Head of caudate nucleus (tissue), 42 donors: ENCODE measurements at regions not wholly inside any gene's neighbourhood (a gene's known extent, or its start where the extent isn't known, plus 50 kb on each side); places are given as distances from the start of the nearest gene placed in this dataset.
"Not testable (repeated sequence)": the region's sequence is repeated elsewhere in the genome, so short reads cannot be mapped to it uniquely, and the experiment has no call there.

Source experiments
- DNase-seq, 42 donors: peaks; one replicate each; pipeline versions ENCODE4 v3.0.0 to v3.0.0-alpha.2; 2020 to 2021; ENCODE audit warnings: mixed read lengths in 7 of 42
- intact Hi-C: fragments of 100-400 bp; cut with DNase I; formaldehyde crosslinking; loops from one replicate; pipeline ENCODE4 v1.15.0; 2022

DNA sequence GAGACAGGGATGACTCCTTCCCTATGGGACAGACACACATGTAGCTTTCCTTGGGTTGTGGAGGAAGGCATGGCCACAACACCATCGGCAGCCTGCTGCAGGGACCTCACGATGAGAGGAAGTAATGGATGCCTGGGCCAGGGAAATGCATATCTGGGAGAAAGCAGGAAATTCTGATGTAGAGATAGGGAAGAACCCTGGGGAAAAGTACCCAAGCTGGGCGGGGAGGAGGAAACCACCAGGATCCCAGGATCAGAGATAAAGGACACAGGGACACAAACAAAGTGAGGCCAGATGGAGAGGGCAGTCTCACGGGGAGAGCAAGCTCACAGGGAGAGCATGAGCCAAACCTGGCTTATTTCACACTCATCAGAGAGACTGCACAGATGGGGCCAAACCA, 294.7 kb upstream of the TEKT4 start:
- DNase-seq, intact Hi-C loops: not testable (repeated sequence)

DNA sequence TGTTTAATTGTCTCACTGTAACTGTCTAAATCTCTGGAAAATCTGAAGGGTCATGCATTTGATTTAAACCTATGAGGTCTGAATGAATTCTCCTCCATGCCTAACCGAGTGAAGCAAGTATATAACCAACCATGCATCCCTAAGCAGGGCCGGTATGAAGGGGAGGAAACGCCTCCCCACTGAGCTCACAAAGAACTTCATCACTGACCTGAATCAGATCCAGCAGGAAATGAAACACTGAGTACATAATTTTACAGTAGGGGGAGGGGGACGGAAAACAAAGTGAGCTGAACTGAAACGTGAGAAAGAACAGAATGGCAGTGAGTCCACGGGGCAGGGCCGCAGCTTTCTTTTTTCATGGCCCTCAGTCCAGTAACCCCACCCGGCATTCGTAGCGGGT, 294.1 kb upstream of the TEKT4 start:
- intact Hi-C loops, DNase-seq: not testable (repeated sequence)

DNA sequence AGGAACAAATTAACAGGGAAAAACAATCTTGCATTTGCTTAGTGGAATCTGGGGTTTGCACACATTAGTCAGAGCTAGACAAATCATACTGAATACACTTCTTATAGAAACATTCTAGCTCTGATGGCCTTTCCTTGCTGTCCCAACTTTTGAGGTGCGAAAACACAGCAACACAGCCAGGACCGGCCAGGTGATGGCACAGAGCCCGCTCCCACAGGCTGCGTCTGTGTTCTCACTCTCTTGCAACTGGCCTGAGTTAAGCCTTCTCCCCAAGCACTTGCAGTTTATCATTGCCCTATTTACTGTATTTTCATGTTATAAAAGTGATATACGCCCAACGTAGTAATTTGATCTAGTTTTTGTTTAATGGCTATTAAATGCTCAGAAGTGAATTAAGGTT, 292.0 kb upstream of the TEKT4 start:
- intact Hi-C loops = not testable (repeated sequence)

DNA sequence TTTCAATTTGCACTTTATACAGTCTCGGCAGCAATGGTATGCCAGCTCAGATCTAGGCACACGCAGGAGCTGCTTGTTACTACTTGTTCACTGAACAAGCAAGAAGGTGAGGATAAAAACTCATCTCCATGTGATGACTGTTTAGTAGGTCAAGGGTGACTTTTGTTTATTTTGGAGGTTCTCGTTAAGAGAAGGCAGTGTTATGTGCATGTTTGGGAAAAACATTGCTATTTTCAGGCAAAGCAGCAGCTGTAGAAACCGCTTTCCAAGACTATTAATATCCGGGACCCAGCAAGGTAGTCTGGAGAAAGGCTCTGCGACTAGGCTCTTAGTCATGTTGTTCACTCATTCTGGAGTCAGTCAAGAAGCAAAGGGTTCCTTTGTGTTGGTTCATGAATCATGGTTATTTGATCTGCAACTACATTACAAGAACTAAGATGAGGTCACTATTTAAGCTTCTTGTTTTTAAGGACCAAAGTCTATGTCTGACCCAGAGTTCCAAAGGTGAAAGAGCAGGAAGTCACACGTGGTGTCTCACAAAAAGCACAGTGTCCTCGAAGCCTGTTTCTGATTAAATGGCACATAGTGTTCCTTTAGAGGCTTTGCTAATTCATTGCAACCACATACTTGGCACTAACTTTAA, 288.0 kb upstream of the TEKT4 start:
- DNase-seq, intact Hi-C loops: not testable (repeated sequence)

More for the DNA sequence above, 292.0 kb upstream of the TEKT4 start:
- DNase-seq = not testable (repeated sequence)

DNA sequence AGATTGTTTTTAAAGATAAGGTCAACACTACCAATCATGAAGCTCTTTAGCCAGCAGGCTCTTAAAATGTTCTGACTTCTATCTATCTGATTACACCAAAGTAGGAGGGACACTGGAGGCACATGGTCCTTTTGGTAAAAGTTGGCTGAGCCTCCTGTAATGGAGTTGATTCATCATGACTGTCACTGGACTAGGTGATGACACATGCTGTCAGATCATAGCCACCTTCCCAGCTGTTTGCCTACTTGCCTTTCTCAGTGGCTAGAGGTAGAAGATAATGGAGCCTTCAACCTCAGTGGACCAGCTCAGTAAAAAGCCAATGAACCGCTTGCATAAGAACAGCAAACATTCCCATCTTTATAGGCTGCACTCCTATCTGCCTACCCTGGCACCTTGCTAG, 286.7 kb upstream of the TEKT4 start:
- DNase-seq, intact Hi-C loops: not testable (repeated sequence)

DNA sequence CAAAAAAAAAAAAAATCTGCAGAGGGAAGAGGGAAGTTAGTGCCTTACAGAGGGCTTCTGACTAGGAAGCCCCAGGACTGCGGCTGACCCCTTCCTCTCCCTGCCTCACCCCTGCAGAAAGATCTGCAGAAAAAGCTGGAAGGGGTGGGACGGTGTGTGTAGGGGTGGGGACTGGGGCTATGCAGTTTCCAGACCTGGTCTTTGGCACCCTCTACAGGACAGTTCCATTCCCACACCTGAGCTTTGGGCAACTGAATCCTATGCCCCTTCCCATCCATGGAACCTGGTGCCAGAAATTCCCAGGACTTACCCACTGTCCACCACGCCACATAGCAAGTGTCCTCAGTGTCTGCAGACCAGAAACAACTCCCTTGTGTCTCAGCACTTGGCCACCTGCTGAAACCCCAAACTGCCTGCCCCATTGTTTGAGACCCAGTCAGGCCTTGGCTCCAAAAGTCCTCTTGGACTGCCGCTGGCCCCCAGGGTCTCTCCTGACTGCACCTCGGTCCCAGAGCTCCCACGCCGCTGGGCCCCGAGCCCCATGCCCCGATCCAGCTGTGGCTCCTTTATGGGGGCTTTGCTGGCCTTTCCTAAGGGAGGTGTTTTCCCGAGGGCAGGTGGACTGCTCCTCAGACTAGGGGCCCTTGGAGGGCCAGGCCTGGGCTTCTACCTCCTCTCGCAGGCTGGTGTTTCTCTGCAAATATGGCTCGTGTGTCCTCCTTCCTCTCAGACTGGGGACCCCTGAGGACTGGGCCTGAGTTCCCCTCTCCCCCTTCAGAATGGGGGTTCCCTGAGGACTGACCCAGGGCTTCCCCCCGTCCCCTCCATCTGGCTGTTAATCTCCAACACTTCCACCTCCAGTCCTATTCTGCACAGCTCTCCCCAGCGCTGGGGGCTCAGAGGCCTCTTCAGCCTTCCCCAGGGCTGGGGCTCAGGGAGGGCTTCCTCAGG, 284.9 kb upstream of the TEKT4 start:
- peak in 30 of 42 donors; percentile 7 to 72 (median 26) for DNase-seq

DNA sequence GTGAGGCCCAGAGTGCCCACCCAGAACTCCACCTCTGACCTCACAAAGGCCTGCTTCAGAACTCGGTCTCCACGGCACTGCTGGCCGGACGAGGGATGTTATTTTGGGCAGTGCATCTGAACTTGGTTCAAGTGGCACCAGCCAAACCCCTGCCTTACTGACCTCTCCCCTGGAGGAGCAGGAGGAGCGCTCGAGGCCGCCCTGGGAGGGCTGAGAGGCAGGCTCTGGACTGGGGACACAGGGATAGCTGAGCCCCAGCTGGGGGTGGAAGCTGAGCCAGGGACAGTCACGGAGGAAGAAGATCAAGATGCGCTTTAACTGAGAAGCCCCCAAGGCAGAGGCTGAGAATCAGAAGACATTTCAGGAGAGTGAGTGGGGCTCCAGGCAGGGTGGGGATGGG, 284.2 kb upstream of the TEKT4 start:
- intact Hi-C loops, DNase-seq: not testable (repeated sequence)

More for the DNA sequence above, 284.9 kb upstream of the TEKT4 start:
- intact Hi-C loops = not testable (repeated sequence)

DNA sequence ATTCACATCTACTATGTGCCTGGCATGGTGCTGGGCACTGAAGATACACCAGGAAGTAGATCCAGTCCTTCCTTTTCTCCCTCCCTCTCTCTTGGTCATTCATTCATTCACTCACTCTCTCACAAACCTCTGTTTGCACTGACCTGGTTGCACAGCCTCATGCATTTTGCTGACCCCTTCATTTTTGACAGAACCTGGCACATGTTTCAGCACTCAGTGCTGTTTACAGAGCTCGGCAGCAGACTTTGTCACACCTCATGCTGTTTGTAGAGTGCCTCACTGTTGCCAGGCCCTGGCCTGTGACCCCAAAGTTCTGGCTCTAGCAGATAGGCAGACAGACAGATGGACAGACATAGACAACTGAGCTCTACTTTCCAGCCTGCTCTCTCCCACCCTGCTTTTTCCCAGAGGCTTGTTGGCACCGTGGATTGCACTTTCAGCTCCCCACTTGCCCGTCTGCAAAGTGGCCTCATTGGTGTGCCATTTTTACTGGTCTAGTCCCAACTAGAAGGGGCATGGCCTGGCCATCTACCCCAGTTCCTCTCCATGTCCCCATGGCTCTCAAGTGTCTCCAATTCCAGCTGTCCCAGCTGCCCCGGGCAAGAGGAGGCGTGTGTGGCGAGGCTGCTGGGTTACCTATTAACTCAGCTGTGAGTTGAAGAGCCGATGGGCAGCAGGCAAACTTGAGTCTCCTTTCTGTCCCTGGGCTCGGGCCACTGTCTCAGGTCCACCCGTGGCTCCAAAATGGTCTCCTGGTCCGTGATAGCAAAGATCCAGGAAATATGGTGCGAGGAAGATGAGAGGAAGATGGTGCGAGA, 277.0 kb upstream of the TEKT4 start:
- DNase-seq, intact Hi-C loops: not testable (repeated sequence)

DNA sequence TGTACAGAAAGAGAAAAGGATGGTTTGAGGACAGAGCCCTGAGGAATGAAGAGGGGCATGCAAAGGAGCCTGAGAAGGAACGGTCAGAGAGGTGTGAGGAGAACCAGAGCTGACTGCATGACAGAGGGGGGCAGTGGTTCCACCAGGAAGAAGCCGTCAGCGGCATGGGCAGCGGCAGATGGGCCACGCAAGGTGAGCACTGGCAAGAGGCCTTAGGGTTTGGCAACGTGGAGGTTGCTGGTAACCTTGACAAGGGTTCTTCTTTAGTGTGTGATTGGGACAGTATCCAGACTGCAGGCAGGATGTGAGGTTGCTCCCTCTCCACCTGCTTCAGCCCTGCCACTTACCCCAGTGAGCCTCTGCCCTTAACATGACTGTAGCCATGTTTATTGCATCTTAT, 275.3 kb upstream of the TEKT4 start:
- intact Hi-C loops = not testable (repeated sequence)

GRCh38 chr2:94598075-94598713, 273.0 kb upstream of the TEKT4 start:
- intact Hi-C loops, DNase-seq: not testable (repeated sequence)

More for the DNA sequence above, 275.3 kb upstream of the TEKT4 start:
- not testable (repeated sequence) for DNase-seq

DNA sequence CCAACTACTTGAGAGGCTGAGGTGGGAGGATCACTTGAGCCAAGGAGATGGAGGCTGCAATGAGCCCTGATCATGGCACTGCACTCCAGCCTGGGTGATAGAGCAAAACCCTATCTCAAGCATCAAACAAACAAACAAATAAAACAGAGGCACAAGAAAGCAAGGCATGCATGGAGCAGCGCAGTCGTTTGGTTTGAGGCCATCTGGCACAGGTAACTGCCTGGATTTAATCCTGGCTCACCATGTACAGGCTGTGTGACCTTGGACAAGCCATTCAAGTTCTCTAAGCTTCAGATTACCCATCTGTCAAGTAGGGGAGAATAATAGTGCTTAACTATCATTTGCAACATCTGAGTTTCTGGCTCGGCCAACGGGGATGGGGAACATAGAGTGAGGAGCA, 270.3 kb upstream of the TEKT4 start:
- not testable (repeated sequence) for DNase-seq

GRCh38 chr2:94602466-94602865, 268.8 kb upstream of the TEKT4 start:
- intact Hi-C loops = no loop called here
- DNase-seq = no peak

More for the DNA sequence above, 270.3 kb upstream of the TEKT4 start:
- intact Hi-C loops = not testable (repeated sequence)

DNA sequence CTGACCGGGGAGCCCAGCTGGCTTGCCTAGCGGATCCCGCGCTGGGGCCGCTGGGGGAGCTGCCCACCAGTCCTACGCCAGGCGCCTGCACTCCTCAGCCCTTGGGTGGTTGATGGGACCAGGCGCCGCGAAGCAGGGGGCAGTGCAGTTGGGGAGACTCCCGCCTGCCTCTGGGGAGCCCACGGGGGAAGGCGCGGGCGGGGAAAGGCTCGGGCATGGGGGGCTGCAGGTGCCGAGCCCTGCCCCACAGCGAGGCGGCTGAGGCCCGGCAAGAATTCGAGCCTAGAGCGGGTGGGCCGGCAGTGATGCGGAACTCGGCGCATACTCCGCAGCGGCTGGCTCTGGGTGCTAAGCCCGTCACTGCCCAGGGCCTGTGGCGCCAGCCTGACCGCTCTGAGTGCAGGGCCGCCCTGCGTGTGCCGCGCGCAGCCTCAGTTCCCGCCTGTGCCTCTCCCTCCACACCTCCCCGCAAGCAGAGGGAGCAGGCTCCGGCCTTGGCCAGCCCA, 249.1 kb upstream of the TEKT4 start:
- intact Hi-C loops = no loop called here
- peak in 3 of 42 donors; percentile 20 to 30 (median 20) for DNase-seq

GRCh38 chr2:94628953-94629352, 242.3 kb upstream of the TEKT4 start:
- DNase-seq, intact Hi-C loops: not testable (repeated sequence)

- DNase-seq, intact Hi-C loops: not testable (repeated sequence)
Observed at GRCh38 chr2:94641397-94641796, 229.8 kb upstream of the TEKT4 start.

- DNase-seq = peak in 10 of 42 donors; percentile 0 to 35 (median 4)
- intact Hi-C loops = not testable (repeated sequence)
Observed at GRCh38 chr2:94652131-94652530, 219.1 kb upstream of the TEKT4 start.

DNA sequence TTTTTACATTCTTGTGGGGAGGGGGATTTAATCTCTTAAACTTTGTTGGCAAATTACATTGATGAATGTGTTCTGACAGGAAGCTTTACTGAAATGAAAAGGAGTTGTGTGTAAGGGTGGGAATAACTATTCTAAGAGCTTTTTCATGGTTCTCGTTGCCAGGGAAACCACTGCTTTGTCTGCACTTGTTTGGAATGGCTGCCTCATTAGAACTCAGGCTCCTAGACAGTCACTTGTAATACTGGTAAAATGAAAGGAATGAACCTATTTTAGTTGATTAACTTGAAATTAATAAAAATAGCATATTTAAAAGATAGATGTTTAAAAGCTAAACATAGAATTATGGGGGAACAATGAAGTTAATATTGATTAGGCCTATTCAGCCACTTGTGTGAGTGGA, 201.4 kb upstream of the TEKT4 start:
- intact Hi-C loops = not testable (repeated sequence)
- DNase-seq = peak in 21 of 42 donors; percentile 1 to 59 (median 24)

GRCh38 chr2:94694236-94694635, 177.0 kb upstream of the TEKT4 start:
- DNase-seq, intact Hi-C loops: not testable (repeated sequence)
